H9 (cell line): ENCODE measurements at regions not wholly inside any gene's neighbourhood (a gene's known extent, or its start where the extent isn't known, plus 50 kb on each side); places are given as distances from the start of the nearest gene placed in this dataset.

ENCODE experiments used
- DNase-seq: peaks from one replicate; pipeline ENCODE4 v3.0.0-alpha.2; 2017
- H2AFZ ChIP-seq: one replicate; pipeline ENCODE4 v1.6.1; 2013; ENCODE audit warnings: mild to moderate bottlenecking, low read length, control low read depth, moderate library complexity
- H2AK5ac ChIP-seq: 2 replicates; pipeline ENCODE4 v1.6.1; 2013; ENCODE audit warnings: low read length, control low read depth, mixed read lengths; ENCODE audit not compliant: insufficient read length
- H2BK120ac ChIP-seq: one replicate; pipeline ENCODE4 v1.6.1; 2013; ENCODE audit warnings: low read depth, mild to moderate bottlenecking, low read length, control low read depth, inconsistent platforms; ENCODE audit not compliant: poor library complexity, severe bottlenecking
- H2BK12ac ChIP-seq: 2 replicates; pipeline ENCODE4 v1.6.1; 2013; ENCODE audit warnings: low read length, control low read depth, mixed read lengths, low read depth; ENCODE audit not compliant: insufficient read length
- H2BK15ac ChIP-seq: 2 replicates; pipeline ENCODE4 v1.6.1; 2013; ENCODE audit warnings: low read depth, low read length, control low read depth
- H2BK20ac ChIP-seq: one replicate; pipeline ENCODE4 v1.6.1; 2013; ENCODE audit warnings: low read depth, mild to moderate bottlenecking, low read length, control low read depth, inconsistent platforms; ENCODE audit not compliant: poor library complexity, severe bottlenecking
- H2BK5ac ChIP-seq: 2 replicates; pipeline ENCODE4 v1.6.1; 2013; ENCODE audit warnings: low read length, control low read depth, mixed read lengths; ENCODE audit not compliant: insufficient read length
- H3K14ac ChIP-seq: 2 replicates; pipeline ENCODE4 v1.6.1; 2013; ENCODE audit warnings: low read length, control low read depth; ENCODE audit not compliant: insufficient read depth
- H3K18ac ChIP-seq: 2 replicates; pipeline ENCODE4 v1.6.1; 2013; ENCODE audit warnings: low read depth, mild to moderate bottlenecking, mixed read lengths, low read length, control low read depth; ENCODE audit not compliant: insufficient read length
- H3K23ac ChIP-seq: 2 replicates; pipeline ENCODE4 v1.6.1; 2013; ENCODE audit warnings: low read length, control low read depth, mixed read lengths, low read depth; ENCODE audit not compliant: insufficient read length
- H3K23me2 ChIP-seq: 2 replicates; pipeline ENCODE4 v1.6.1; 2013; ENCODE audit warnings: low read depth, mild to moderate bottlenecking, mixed read lengths, low read length, control low read depth; ENCODE audit not compliant: insufficient read length, poor library complexity, severe bottlenecking
- H3K27ac ChIP-seq: 2 replicates; pipeline ENCODE4 v1.5.1; 2013; ENCODE audit warnings: low read length, control low read depth, mixed read lengths, low read depth; ENCODE audit not compliant: insufficient read length
- H3K27me3 ChIP-seq: 2 replicates; pipeline ENCODE4 v1.6.1; 2013; ENCODE audit warnings: low read length, control low read depth, inconsistent platforms; ENCODE audit not compliant: insufficient read depth
- H3K4ac ChIP-seq: 2 replicates; pipeline ENCODE4 v1.6.1; 2013; ENCODE audit warnings: low read depth, mild to moderate bottlenecking, control low read depth, inconsistent platforms, low read length, moderate library complexity
- H3K4me1 ChIP-seq: 2 replicates; pipeline ENCODE4 v1.6.1; 2013; ENCODE audit warnings: low read length, control low read depth, inconsistent platforms; ENCODE audit not compliant: insufficient read depth
- H3K4me2 ChIP-seq: 2 replicates; pipeline ENCODE4 v1.6.1; 2013; ENCODE audit warnings: low read length, control low read depth, mixed read lengths; ENCODE audit not compliant: insufficient read length, insufficient read depth
- H3K56ac ChIP-seq: 2 replicates; pipeline ENCODE4 v1.6.1; 2013; ENCODE audit warnings: low read depth, mild to moderate bottlenecking, mixed read lengths, low read length, control low read depth; ENCODE audit not compliant: insufficient read length
- H3K79me1 ChIP-seq: 2 replicates; pipeline ENCODE4 v1.6.1; 2013; ENCODE audit warnings: low read depth, mild to moderate bottlenecking, moderate library complexity, low read length, control low read depth, inconsistent platforms; ENCODE audit not compliant: insufficient read depth, poor library complexity, severe bottlenecking
- H3K79me2 ChIP-seq: 2 replicates; pipeline ENCODE4 v1.6.1; 2013; ENCODE audit warnings: low read length, control low read depth, inconsistent platforms; ENCODE audit not compliant: insufficient read depth
- H3K9ac ChIP-seq: 2 replicates; pipeline ENCODE4 v1.6.1; 2013; ENCODE audit warnings: low read length, control low read depth, mixed read lengths; ENCODE audit not compliant: insufficient read length; ENCODE audit errors: extremely low read depth
- H3K9me3 ChIP-seq: one replicate; pipeline ENCODE4 v1.6.1; 2013; ENCODE audit warnings: low read depth, low read length, inconsistent platforms; ENCODE audit not compliant: control insufficient read depth
- H3T11ph ChIP-seq: one replicate; pipeline ENCODE4 v1.6.1; 2013; ENCODE audit warnings: mild to moderate bottlenecking, low read length, control low read depth, inconsistent platforms
- H4K20me1 ChIP-seq: one replicate; pipeline ENCODE4 v1.6.1; 2013; ENCODE audit not compliant: control insufficient read depth, insufficient read length, insufficient read depth
- H4K5ac ChIP-seq: 2 replicates; pipeline ENCODE4 v1.6.1; 2013; ENCODE audit warnings: low read depth, mild to moderate bottlenecking, mixed read lengths, low read length, control low read depth; ENCODE audit not compliant: insufficient read length
- H4K8ac ChIP-seq: replicated peaks from 2 replicates; pipeline ENCODE4 v1.6.1; 2013; ENCODE audit warnings: low read length, control low read depth, mixed read lengths, low read depth; ENCODE audit not compliant: insufficient read length
- H4K91ac ChIP-seq: 2 replicates; pipeline ENCODE4 v1.6.1; 2013; ENCODE audit warnings: low read depth, mild to moderate bottlenecking, moderate library complexity, mixed read lengths, low read length, control low read depth; ENCODE audit not compliant: insufficient read length
- H3K27ac Mint-ChIP-seq, 3 experiments: 2 replicates in 2 of 3; 3 replicates in 1 of 3; pipeline ENCODE4 v1.8.0; 2020 to 2021; ENCODE audit warnings: mixed read lengths in 3 of 3, mild to moderate bottlenecking in 1 of 3, moderate library complexity in 1 of 3
- H3K27me3 Mint-ChIP-seq: 2 replicates; pipeline ENCODE4 v1.8.0; 2021; ENCODE audit warnings: low read depth, mild to moderate bottlenecking, moderate library complexity, mixed read lengths
- H3K36me3 Mint-ChIP-seq, 3 experiments: 2 replicates in 2 of 3; 3 replicates in 1 of 3; pipeline ENCODE4 v1.8.0; 2020 to 2021; ENCODE audit warnings: low read depth in 3 of 3, mixed read lengths in 3 of 3; ENCODE audit not compliant: insufficient read depth in 1 of 3
- H3K4me1 Mint-ChIP-seq, 2 experiments: 2 replicates each; pipeline ENCODE4 v1.8.0; 2020; ENCODE audit warnings: mixed read lengths in 2 of 2
- H3K4me3 Mint-ChIP-seq, 2 experiments: 2 replicates in 1 of 2; 3 replicates in 1 of 2; pipeline ENCODE4 v1.8.0; 2020 to 2021; ENCODE audit warnings: mild to moderate bottlenecking in 2 of 2, mixed read lengths in 2 of 2, moderate library complexity in 1 of 2
- H3K9me3 Mint-ChIP-seq, 2 experiments: 2 replicates in 1 of 2; 3 replicates in 1 of 2; pipeline ENCODE4 v1.8.0; 2020; ENCODE audit warnings: mild to moderate bottlenecking in 2 of 2, mixed read lengths in 2 of 2, moderate library complexity in 1 of 2
- TF ChIP-seq, protein P1 (sequence below): fragments of 200-600 bp; sonication (generic); conservative IDR thresholded peaks from 3 replicates; pipeline ENCODE4 v1.8.0; 2021; ENCODE audit warnings: antibody characterized with exemption, mild to moderate bottlenecking

DNA sequence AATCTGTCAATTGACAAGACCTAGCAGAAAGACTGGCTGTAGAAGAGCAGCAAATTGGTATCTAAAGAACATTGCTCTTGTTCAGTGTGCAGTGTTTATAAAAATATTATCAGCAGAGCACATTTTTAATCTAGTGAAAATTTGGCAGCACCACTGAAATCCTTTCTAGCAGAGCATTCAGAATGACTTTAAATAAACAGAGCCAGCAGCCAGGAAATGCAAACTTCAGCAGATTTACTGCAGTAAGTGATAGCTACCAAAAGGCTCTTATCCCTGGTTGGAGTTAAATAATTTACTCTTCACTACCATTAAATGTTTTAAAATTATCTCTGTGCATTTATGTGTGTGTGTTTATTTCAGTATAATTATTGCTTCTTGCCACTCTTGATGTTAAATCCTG lies 590.9 kb upstream of the CITED2 start:
- Histone ChIP-seq H4K8ac (no peak overlapping the region), H2BK20ac (no peak overlapping the region), H3T11ph (no peak overlapping the region), H4K5ac (no peak overlapping the region), H3K56ac (no peak overlapping the region), H2AFZ (no peak overlapping the region), H2BK12ac (no peak overlapping the region), H3K18ac (no peak overlapping the region), H2BK5ac (no peak overlapping the region), H2BK120ac (no peak overlapping the region), H3K27me3 (no peaks in the 10 kb centered on the region), H4K91ac (no peak overlapping the region), H3K9ac (no peak overlapping the region), H3K14ac (no peak overlapping the region), H3K4ac (no peak overlapping the region), H3K27ac (no peak overlapping the region), H2BK15ac (no peak overlapping the region), H3K23me2 (no peaks in the 10 kb centered on the region), H4K20me1 (no peaks in the 10 kb centered on the region), H3K4me1 (no peaks in the 10 kb centered on the region), H3K79me2 (peaks cover 2% of the 10 kb centered on the region; the same call in 1 of the 2 replicates), H3K4me2 (no peak overlapping the region), H2AK5ac (no peak overlapping the region), H3K79me1 (no peaks in the 10 kb centered on the region), H3K23ac (no peak overlapping the region), H3K9me3 (no peaks in the 10 kb centered on the region)
- H3K27me3 Mint-ChIP-seq = no peaks in the 10 kb centered on the region
- peaks cover 0 to 3% (median 0%) of the 10 kb centered on the region in 3 experiments; a peak in 1 of 7 replicates for H3K36me3 Mint-ChIP-seq
- no peak for DNase-seq
- H3K9me3 Mint-ChIP-seq = no peaks in the 10 kb centered on the region
- peak overlapping the region in 1 of 3 experiments; percentile 14; a peak in 1 of 7 replicates for H3K27ac Mint-ChIP-seq
- peaks cover 20 to 22% of the 10 kb centered on the region in 2 experiments for H3K4me1 Mint-ChIP-seq
- TF ChIP-seq, protein P1, sequence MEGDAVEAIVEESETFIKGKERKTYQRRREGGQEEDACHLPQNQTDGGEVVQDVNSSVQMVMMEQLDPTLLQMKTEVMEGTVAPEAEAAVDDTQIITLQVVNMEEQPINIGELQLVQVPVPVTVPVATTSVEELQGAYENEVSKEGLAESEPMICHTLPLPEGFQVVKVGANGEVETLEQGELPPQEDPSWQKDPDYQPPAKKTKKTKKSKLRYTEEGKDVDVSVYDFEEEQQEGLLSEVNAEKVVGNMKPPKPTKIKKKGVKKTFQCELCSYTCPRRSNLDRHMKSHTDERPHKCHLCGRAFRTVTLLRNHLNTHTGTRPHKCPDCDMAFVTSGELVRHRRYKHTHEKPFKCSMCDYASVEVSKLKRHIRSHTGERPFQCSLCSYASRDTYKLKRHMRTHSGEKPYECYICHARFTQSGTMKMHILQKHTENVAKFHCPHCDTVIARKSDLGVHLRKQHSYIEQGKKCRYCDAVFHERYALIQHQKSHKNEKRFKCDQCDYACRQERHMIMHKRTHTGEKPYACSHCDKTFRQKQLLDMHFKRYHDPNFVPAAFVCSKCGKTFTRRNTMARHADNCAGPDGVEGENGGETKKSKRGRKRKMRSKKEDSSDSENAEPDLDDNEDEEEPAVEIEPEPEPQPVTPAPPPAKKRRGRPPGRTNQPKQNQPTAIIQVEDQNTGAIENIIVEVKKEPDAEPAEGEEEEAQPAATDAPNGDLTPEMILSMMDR = no peak
- no peak overlapping the region for H3K4me3 Mint-ChIP-seq
